ENCODE measurements at regions not wholly inside any gene's neighbourhood (a gene's known extent, or its start where the extent isn't known, plus 50 kb on each side); places are given as distances from the start of the nearest gene placed in this dataset.
A peak's percentile ranks its signal among the peaks of the same experiment; 100 is the strongest.

DNA sequence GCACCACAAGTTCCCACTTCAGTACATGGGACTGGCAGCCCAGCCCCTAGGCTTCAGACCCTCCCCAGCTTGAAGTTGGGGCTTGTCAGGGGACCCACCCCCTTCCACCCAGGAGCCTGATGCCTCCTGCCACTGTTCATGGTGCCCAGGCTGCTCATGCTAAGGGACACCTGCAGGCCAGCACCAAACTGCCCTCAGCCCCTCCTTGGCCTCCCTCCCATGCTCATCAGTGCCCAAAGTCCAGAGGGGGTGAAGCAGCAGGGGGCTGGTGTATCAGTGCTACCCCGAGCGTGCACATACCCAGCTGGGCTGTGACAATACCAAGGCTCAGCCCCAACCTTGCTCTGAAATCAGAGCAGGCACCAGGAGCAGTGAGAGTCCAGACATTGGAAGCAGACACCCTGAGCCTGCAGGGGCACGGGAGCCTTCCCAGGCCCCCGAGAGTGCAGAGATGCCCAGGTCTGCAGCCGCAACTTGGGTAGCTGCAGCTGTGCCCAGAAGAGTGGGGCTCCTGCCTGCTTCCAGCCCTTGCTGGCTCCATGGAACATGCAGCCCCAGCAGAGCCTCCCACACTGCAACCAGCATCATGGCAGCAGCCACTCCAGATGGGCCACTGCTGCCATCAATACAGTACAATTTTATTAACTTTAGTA lies 79.0 kb downstream of the MTERF1 start:
- BruUV-seq (replicated peaks): no TSS peak
- Histone ChIP-seq H3K27ac (ENCODE audit: extremely low read length, insufficient read depth, low read length) (no peak overlapping the region), H3K4me1 (ENCODE audit: insufficient read depth, low read length) (peaks cover 10% of the 10 kb centered on the region; the same call in 1 of the 2 replicates), H4K20me1 (ENCODE audit: insufficient read depth, low read length) (no peaks in the 10 kb centered on the region), H2AFZ (ENCODE audit: low read length) (no peak overlapping the region), H3K4me3 (replicated peaks in 1 of 3; ENCODE audit: insufficient read depth in 1 of 3, low read depth in 2 of 3, low read length in 3 of 3) (no peak overlapping the region), H3K27me3 (ENCODE audit: control insufficient read depth in 1 of 2, insufficient read depth in 2 of 2, low read length in 2 of 2) (no peaks in the 10 kb centered on the region), H3K9me3 (ENCODE audit: low read length) (no peaks in the 10 kb centered on the region), H3K36me3 (replicated peaks in 1 of 2; ENCODE audit: control insufficient read depth in 1 of 2, insufficient read depth in 2 of 2, low read length in 2 of 2) (no peaks in the 10 kb centered on the region), H3K4me2 (ENCODE audit: low read depth, low read length) (no peak overlapping the region), H3K9ac (ENCODE audit: insufficient read depth, low read depth, low read length) (no peak overlapping the region), H3K79me2 (ENCODE audit: insufficient read depth, low read length) (no peaks in the 10 kb centered on the region)
- FAIRE-seq (no peak), ATAC-seq (peak; percentile 44), DNase-seq (ENCODE audit: low spot score) (no peak)
- WGBS (ENCODE audit: low lambda C conversion rate): 20% methylated on average over 1 of the region's 5 CpGs
- in situ Hi-C loops (cut with HindIII; ENCODE audit: extremely low pct_ligation_motif_present, low pct_unique_long_range_greater_than_20kb) (no loop called here), intact Hi-C loops (cut with micrococcal nuclease; ENCODE audit: unreplicated experiment) (no loop called here)
- ChIA-PET CTCF (ENCODE audit: low intra/inter-chr PET ratio, low total read pairs) (no interaction called here), POLR2A (no interaction called here)
- TF ChIP-seq ZNF460 (CRISPR knock-in tag; IDR thresholded peaks at IDR 0.05; ENCODE audit: borderline replicate concordance) (no peak), MED1 (CRISPR knock-in tag; IDR thresholded peaks at IDR 0.05) (no peak), FOXA1 (IDR thresholded peaks at IDR 0.05) (no peak), FOXA1 (CRISPR knock-in tag; IDR thresholded peaks at IDR 0.05) (no peak), ZNF501 (CRISPR knock-in tag; IDR thresholded peaks at IDR 0.05) (no peak), ZBTB7A (CRISPR knock-in tag; IDR thresholded peaks at IDR 0.05) (no peak), GATAD1 (CRISPR knock-in tag; IDR thresholded peaks at IDR 0.05) (no peak), JUND (CRISPR knock-in tag; IDR thresholded peaks at IDR 0.05) (no peak), ZNF251 (CRISPR knock-in tag; IDR thresholded peaks at IDR 0.05) (no peak)
- TF ChIP-seq, protein P1, sequence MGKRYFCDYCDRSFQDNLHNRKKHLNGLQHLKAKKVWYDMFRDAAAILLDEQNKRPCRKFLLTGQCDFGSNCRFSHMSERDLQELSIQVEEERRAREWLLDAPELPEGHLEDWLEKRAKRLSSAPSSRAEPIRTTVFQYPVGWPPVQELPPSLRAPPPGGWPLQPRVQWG (CRISPR knock-in tag; IDR thresholded peaks at IDR 0.05; ENCODE audit: borderline replicate concordance, low read depth): no peak
- TF ChIP-seq, protein P2, sequence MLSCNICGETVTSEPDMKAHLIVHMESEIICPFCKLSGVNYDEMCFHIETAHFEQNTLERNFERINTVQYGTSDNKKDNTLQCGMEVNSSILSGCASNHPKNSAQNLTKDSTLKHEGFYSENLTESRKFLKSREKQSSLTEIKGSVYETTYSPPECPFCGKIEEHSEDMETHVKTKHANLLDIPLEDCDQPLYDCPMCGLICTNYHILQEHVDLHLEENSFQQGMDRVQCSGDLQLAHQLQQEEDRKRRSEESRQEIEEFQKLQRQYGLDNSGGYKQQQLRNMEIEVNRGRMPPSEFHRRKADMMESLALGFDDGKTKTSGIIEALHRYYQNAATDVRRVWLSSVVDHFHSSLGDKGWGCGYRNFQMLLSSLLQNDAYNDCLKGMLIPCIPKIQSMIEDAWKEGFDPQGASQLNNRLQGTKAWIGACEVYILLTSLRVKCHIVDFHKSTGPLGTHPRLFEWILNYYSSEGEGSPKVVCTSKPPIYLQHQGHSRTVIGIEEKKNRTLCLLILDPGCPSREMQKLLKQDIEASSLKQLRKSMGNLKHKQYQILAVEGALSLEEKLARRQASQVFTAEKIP (CRISPR knock-in tag; IDR thresholded peaks at IDR 0.05; ENCODE audit: borderline replicate concordance): no peak

Data from HepG2 (cell line).